Renal cortical epithelial cell (primary cell): ENCODE measurements at regions not wholly inside any gene's neighbourhood (a gene's known extent, or its start where the extent isn't known, plus 50 kb on each side); places are given as distances from the start of the nearest gene placed in this dataset.

ENCODE experiments used
- DNase-seq: peaks from one replicate; pipeline ENCODE4 v3.0.0-alpha.2; 2011; ENCODE audit warnings: low read depth

DNA sequence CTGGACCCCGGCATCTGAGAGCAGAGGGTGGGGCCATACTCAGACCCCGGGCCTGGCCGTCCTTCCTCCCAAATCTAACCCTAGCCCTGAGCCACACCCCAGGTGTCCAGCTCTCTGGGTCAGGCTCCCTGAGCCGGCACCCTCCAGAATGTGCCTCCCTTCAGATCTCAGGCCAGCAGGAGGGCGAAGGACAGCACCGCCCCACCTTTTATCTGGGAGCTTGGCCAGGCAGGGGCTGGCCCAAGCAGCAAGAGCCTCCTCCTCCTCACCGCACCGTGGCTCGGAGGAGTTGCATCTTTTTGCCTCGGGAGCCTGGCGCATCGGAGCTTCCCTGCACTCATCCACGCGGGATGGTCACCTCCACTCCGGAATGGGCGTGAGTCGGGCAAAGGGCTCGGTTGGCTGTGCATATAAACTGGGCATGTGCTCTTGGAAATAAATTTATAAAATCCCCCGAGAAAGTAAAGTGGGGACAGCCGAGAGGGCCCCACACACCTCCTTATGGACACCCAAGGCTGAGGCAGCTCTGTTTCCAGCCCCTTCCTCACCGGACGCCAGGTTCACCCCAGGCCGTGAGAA, 69.1 kb upstream of the CTDP1 start:
- no peak for DNase-seq

DNA sequence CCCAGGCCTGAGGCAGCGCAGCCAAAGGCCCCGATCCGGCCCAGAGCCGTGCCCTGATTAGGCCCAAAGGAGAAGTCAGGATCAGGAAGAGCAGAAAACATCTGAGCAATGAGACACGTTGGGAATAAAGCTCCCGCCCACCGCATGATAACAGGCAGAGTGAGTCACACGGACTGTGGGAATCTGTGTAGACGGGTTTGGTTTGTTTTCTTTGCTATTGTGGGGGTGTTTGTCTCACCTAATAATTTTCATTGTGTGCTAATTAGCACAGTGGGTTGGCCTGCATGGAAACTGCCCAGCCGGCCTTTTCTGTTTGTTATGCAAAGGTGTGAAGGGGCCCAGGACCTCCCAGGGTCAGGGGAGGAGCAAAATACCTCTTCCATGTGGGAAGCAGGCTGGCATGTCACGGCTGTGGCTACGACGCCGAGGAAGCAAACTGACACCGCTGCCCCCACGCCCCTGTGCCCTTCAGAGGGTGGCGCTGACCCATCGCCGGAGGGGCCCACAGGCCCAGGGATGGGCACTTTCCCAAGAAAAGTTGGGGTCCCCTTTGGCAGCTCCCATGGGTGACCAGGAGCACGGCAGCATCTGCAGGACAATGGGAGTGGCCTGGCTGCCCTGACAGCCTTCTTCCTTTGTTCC, 68.4 kb upstream of the CTDP1 start:
- DNase-seq: peak; percentile 49

DNA sequence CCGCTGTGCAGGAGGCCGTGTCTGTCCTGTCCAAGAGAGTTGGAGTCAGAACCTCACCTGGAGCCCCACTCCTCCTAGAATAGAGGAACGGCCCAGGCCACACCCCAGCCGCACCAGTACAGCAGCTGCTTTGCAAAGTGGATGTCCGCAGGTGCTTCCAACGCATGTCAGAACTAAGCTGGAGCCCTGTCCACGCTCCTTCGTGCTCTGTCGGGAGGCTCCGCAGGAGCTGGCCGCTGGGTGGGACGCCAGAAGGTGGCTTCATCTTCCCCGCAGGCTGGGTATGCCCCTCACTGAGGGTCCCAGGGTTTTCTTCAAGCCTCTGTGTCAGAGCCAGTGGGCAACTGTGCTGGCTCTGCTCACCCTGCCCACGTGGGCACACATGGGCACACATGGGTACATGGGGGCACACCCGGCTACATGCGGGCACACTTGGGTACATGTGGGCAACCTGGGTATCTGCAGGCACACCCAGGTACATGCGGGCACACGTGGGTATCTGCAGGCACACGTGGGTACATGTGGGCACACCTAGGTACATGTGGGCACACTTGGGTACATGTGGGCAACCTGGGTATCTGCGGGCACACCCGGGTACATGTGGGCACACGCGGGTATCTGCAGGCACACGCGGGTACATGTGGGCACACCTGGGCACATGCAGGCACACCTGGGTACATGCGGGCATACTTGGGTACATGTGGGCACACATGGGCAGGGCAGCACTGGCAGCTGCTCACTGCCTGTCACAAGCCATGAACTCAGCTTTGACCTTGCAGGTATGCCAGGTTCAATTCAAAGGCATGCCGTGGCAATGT, 67.1 kb upstream of the CTDP1 start:
- no peak for DNase-seq

DNA sequence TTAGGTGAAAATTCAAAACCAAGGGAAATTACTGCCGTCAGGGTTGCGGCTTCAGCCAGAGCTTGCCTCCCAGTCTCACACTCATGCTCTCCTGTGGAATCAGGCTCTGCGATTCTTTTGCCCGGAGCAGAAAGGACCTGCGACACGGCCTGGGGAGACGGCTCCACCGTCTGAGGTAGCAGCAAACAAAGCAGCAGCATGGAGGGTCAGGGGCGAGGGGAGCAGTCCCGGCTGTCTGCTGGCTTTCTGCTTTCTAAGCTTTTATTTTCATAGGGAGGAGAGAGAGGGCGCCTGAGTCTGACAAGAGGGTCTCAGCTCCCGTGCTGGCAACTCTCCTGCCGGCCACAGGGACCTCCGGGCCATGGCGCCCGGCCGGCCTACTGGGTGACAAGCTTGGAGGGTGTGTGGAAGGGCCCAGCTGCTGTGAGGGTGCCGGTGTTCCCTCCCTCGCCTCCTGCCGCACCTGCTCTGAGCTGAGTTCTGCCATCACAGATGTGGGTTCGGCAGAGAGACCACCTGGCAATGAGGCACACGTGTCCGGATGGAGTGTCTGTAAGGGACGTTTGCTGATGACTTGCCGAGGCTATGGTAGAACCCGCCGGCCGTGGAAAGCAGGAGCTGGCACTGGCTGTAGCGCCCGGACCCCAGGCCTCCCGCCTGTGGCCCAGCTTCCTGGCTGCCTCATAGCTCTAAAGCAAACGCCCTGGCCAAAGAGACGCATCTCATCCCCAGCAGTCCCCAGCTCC, 66.2 kb upstream of the CTDP1 start:
- no peak for DNase-seq

DNA sequence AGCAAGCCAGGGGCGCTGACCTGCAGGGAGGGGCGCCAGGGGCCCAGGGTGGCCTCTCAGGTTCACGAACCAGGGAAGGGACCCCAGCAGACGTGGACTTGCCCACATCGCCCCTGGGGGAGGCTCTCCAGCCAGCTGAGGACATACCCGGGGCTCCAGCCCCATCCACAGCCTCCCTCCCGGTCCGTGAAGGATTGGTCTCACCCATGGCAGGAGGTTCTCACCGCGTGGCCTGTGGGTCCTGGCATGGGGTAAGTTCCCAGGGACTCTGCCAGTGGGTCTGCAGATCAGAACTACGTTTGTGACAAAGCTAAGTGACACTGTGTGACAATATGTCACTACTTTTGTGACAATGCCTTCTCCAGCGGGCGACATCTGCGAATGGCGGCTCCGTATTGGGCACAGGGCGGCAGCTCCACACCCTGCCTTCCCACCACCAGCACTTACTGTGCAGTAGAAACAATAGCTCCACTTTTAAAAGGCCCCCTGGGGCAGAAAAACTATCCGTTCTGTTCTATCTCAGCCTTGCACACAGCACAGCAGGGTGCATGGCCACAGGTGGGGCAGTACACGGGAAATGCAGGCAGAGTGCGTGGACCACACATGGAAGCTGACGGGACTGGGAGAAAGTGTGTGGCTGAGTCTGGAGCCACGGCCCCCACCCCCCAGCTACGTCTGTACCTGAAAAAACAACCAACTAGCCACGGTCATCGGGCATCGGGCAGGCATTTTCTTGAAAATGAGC, 65.2 kb upstream of the CTDP1 start:
- DNase-seq: no peak

DNA sequence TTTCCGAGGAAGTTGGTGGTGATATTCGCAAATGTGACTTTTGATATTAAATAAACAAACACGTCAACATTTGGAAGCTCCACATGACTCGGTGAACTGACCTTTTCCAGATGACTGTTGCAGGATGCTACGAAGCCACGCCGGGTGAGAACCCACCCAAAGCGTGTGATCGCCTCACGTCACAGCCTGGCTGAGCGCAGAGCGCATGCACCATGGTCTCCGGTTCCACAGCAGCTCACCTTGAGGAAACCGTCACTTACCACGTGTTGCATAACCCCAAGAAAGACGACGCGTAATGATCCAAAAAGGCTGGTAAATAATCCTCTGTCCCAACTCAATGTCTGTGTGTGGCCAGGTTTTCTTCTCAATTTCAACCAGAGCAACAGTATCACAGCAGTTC, 64.5 kb upstream of the CTDP1 start:
- no peak for DNase-seq

DNA sequence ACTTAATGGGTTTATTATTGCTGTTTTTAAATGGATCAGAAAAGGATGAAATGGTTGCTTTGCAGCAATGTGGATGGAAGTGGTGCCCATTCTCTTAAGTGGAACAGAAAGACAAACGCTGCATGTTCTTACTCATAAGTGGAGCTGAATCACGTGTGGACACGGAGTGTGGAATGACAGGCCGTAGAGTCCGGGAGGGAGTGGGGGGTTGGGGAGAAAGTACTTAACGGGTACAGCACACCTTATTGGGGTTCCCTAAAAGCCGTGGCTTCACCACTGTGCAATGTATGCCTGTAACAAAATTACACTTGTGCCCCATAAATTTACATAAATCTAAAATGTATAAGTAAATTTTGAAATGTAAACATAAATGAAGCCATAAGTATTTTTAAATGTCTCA, 64.0 kb upstream of the CTDP1 start:
- DNase-seq: no peak

DNA sequence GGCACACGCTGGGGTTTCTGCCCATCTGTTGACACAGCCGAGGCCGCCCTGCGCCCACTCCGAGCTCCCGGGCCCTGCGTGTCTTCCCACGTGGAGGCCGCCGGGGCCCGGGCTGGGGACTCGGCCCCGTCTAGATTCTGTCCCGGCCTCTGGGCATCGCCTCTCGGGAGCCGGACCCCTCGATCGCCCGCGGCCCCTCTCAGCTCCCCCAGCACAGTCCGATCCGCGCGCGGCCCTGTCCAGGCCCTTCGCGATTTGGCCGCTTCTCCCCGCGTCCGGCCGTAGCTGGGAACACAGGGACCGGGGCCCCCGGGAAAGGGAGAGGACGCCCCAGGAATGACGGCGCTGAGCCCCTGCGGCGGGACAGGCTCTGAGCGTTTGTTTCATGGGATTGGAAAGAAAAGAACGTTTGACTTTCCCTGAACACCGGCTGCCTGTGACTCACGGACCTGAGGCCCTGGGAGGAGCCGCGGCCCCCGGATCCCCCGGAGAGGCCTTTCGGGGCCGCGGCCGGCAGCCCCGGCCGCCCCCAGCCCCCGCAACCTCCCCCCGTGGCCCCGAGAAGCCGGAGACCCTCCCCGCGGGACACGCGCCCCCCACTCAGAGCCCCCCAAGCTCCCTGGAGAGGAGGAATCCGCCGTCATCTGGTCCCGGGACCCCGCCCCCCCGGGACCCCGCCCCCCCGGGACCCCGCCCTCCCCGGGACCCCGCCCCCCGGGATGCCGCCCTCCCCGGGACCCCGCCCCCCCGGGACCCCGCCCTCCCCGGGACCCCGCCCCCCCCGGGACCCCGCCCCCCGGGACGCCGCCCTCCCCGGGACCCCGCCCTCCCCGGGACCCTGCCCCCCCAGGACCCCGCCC, 62.7 kb upstream of the CTDP1 start:
- DNase-seq: no peak

DNA sequence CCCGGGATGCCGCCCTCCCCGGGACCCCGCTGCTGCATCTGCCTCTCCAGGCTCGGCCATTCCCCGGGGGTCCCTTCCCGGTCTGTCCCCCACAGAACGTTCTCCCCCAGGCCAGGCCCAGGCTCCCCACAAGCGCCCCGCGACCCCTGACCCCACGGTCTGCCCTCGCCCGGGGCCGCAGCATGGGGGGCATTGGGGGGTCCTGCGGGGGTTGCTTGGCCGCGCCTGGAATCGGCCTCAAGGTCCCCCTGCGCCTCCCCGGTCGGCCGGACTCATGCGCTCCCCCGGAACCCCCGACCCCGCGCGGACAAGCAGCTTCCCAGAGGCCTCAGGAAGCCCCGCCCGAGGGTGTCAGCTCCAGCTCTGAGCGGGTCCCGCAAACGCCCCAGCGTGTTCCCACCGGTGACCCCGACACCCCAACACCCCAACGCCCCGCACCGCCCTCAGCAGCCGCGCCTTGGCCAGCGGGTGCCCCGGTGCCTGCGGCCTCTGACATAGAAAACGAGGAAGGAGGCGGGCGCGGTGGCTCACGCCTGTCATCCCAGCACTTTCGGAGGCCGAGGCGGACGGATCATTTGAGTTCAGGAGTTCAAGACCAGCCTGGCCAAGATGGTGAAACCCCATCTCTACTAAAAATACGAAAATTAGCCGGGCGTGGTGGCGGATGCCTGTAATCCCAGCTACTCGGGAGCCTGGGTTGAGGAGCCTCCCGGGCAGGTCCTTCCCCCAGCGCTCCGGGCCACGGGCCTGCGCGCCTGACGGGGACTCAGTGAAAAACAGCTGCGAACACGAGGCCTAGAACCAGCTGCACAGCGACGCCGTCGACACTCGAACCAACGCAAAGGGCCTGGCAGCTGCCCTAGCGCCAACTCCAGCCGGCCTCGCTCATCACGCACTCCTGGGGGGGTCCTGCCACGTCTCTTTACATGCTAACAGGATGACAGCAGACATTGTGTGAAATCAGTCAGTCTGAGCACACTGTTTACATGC, 61.8 kb upstream of the CTDP1 start:
- no peak for DNase-seq

DNA sequence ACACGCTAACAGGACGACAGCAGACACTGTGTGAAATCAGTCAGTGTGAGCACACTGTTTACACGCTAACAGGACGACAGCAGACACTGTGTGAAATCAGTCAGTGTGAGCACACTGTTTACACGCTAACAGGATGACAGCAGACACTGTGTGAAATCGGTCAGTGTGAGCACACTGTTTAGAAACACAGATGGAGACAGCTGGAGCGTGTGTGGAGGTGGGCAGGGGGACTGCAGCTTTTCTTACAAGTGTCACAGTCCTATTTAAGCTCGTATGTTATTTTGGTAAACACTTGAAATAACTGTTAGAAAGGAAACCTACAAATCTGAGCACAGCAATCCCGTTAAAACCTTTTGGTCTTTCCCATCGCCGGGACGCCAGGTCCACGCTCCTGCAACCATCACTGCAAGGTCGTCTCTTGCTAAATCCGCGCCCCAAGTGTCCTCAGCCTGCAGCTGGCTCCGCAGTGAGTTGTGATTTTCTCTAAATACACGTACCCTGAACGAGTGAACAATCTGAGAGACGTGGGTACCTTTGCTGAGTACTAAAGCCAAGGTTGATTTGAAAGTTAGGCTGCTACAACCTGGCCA, 58.9 kb upstream of the CTDP1 start:
- no peak for DNase-seq

DNA sequence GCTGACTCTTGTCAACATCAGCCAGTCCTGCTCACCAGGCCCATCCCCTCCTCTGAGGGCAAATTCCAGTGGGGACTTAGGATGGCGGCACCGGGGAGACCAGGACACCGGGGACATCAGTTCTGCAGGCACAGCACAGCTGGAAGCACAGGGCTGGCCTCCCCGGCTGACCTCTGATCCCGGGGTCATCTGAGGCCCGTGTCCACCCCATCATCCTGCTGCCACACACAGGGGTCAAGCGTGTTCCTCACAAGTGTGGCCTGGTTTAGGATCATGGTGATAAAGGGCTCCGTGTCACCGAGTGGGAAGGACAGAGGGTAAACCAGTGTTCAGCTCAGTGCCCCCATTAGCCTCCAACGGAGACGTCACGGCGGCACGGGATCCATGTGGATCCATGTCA, 58.1 kb upstream of the CTDP1 start:
- no peak for DNase-seq

DNA sequence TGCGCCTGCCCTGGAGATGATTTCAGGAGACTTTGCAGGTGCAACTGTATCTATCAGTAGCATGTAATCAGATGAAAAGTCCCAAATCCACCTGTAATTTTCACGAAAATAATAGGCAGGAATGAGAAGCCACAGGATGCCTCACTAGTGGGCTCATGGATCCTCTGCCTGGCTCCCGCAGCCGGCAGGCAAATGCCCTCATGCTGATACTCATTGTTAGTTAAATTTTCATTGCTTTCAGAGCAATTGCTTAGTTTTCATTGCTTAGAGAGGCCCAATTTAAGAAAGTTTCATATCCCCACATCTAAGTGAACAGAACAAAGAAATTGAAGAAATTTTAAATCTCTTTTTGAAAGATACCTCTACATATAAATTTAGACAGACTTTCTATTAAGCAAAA, 57.6 kb upstream of the CTDP1 start:
- no peak for DNase-seq

DNA sequence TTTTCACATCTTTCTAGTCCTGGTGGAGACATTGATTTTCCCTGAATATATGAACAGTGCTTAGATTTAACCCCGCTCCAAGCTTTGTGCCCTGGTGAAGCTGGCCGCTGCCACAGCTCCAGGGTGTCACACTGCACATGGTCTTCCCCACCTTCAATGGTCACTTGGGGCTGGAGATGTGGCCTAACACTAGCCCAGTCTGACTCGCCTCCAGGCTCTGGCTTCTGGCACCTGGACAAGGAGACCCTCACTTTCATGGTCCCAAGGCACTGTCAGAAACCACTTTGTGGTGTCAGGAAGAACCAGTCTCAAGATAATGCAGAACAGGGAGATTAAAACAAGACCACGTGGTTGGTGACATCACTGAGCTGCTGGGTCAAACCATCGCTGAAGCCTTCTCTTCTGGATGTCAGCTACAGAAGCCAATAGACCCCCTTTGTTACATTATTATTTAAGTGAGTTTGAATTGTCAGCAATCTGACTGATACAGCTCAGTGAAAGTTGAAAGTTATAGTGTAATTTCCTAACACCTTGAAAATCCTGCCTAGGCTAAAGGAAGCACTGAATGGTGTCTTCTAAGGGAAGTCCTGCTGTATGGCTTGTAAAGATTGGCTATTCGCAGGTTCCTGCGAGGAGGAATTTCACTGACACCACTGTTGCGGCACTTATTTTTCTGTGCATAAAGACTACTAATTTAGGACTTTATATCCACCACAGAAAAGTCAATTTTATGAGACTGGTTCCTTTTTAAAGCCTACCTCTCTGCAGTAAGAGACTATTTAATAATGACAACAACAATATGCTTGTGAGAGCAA, 55.0 kb upstream of the CTDP1 start:
- no peak for DNase-seq

DNA sequence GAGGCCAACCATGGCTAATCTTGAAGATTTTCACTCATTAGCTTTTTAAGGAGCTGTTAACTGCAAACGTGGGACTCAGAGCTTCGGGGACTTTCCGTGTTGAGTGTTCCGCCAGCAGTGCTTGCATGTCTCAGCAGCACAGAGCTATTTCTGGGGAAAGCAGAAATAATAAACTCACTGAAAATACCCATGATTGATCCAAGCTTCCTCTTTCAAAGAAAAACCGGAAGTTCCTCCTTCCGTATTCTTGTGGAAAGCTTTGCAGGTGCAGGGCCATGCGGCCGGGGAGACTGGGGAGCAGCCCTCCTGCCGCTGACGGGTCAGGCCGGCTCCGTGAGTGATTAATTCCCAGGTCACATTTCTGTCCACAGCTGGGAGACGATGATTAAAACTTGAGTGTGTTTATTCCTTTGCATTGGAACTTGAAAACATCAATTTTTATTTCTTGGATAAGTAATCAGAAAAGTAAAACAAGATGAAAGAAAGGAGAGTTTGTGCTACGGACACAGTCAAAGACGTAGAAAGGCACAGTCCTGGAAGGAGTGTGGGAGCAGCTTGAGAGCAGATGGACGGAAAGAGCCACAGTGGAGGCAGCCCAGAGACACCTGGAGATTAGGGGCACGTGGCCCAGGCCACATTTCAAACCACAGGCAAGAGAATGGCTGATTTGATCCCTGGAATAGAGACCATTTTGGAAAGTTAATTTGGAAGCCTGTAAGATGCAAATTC, 54.2 kb upstream of the CTDP1 start:
- DNase-seq: no peak

DNA sequence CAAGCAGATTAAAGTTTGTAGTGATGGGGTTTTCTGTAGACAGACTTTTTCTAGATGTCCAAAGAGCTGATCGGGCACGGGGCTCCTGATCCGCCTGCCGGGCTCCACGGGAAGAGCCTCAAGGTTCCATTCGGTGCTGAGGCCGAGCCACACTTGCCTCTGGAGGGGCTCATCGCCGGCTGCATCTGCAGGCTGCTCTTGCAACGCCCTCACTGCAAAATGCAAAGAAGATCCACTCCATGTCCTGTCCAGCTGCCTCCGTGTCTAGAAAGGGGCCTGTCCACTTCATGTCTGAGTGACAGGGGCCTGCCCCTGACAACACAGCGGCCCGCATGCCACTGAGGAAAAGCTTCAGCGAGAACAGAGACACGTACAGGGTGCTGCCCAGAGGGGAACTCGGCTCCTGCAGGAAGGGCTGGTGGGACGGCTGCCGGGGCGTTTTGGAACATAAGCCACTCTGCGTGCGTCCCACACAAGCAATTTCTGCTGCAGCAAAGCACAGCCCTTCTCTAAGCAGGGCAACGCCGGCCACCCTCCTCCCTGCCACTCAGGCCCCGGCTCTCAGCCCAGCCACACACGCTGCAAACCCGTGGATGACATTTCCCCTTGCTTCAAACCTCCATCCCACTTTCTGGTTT, 53.6 kb upstream of the CTDP1 start:
- no peak for DNase-seq

DNA sequence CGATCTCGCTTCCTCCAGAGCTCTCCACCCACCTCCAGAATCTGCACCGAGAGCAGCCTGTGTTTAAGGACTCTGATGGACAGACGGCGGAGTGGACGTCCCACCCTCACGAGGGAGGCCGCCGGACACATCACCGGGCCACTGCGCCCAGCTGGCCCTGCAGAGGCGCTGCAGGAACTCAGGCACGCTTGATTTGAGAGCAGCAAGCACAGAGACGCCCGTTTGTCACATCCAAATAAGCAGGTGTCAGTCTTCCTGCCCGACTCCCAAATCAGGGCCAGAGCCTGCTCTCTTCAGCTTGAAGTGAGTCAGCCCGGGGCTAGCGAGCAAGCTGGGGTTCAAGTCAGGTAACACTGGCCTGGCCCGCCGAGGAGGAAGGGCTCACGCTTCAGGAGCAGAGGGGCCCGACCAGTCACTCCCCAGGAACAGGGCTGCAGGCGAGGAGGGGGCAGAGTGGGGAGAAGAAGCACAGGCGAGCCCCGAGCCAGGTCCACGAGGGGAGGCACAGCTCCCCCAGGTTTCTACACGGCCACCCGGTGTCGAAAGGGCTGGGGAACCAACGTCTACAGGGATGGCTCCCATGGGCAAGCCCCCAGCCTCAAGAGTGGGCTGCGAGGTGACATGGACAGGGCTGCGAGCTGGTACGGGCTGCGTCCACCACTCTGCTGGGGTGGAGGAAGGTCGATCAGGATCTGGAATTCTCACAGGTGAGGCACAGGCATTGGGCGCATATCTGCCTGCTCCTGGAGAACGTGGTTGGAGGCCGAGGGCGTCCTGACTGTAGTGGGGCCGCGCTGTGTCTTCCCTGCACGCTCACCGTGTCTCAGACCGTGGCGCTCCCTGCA, 52.5 kb upstream of the CTDP1 start:
- no peak for DNase-seq
